WTC11 (cell line): ENCODE measurements at regions not wholly inside any gene's neighbourhood (a gene's known extent, or its start where the extent isn't known, plus 50 kb on each side); places are given as distances from the start of the nearest gene placed in this dataset.

Experiments
- ATAC-seq: fragments of 200-7000 bp; cut with Tn5 transposase; 2 replicates; pipeline ENCODE4 v1.10.0; 2021; ENCODE audit warnings: mild to moderate bottlenecking, moderate library complexity
- CTCF ChIA-PET: fragments of 300-600 bp; sonication (Branson Sonifier 250); formaldehyde crosslinking; loops from one replicate; lab custom pipeline; 2021; ENCODE audit warnings: antibody characterized with exemption; lab: Charles Lee
- POLR2A ChIA-PET: fragments of 350-600 bp; sonication (Branson Sonifier 250); formaldehyde crosslinking; loops from one replicate; lab custom pipeline; 2021; ENCODE audit warnings: antibody characterized with exemption; lab: Charles Lee
- DNase-seq: peaks from one replicate; pipeline ENCODE4 v3.0.0; 2021; ENCODE audit warnings: low spot score
- H3K27ac Mint-ChIP-seq: 2 replicates; pipeline ENCODE4 v1.8.0; 2021; ENCODE audit warnings: mixed read lengths
- H3K27me3 Mint-ChIP-seq: 2 replicates; pipeline ENCODE4 v1.8.0; 2021; ENCODE audit warnings: low read depth, mild to moderate bottlenecking, moderate library complexity, mixed read lengths
- H3K36me3 Mint-ChIP-seq: 2 replicates; pipeline ENCODE4 v1.8.0; 2021; ENCODE audit warnings: mixed read lengths
- H3K4me1 Mint-ChIP-seq: 2 replicates; pipeline ENCODE4 v1.8.0; 2022; ENCODE audit warnings: mixed read lengths
- H3K4me3 Mint-ChIP-seq: 2 replicates; pipeline ENCODE4 v1.8.0; 2021; ENCODE audit warnings: mild to moderate bottlenecking, moderate library complexity, mixed read lengths
- H3K9me3 Mint-ChIP-seq: 2 replicates; pipeline ENCODE4 v1.8.0; 2021; ENCODE audit warnings: mixed read lengths
- CBFB ChIP-seq: sonication (generic); formaldehyde crosslinking; IDR thresholded peaks from 2 replicates; pipeline ENCODE4 v1.8.1; 2022; ENCODE audit warnings: mild to moderate bottlenecking, low read depth, missing genetic modification reagents
- ELF4 ChIP-seq: sonication (generic); formaldehyde crosslinking; IDR thresholded peaks from 2 replicates; pipeline ENCODE4 v1.8.1; 2022; ENCODE audit warnings: low read depth, mild to moderate bottlenecking, moderate library complexity, missing genetic modification reagents
- FOXJ3 ChIP-seq: sonication (generic); formaldehyde crosslinking; IDR thresholded peaks from 2 replicates; pipeline ENCODE4 v1.9.0; 2021; ENCODE audit warnings: missing genetic modification reagents, mild to moderate bottlenecking, borderline replicate concordance
- FOXP1 ChIP-seq: sonication (generic); formaldehyde crosslinking; IDR thresholded peaks from 2 replicates; pipeline ENCODE4 v1.8.0; 2022; ENCODE audit warnings: missing genetic modification reagents, mild to moderate bottlenecking, moderate library complexity, borderline replicate concordance
- NR3C1 ChIP-seq: sonication (generic); formaldehyde crosslinking; conservative IDR thresholded peaks from 2 replicates; pipeline ENCODE4 v1.8.1; 2023; ENCODE audit warnings: low read depth, mild to moderate bottlenecking, missing genetic modification reagents
- OVOL2 ChIP-seq: fragments of 250-450 bp; sonication (Bioruptor Pico); IDR thresholded peaks from 2 replicates; pipeline ENCODE4 v1.9.0; 2021; ENCODE audit warnings: mild to moderate bottlenecking, borderline replicate concordance
- SMAD3 ChIP-seq: sonication (generic); formaldehyde crosslinking; IDR thresholded peaks from 2 replicates; pipeline ENCODE4 v1.8.0; 2022; ENCODE audit warnings: missing genetic modification reagents, mild to moderate bottlenecking, borderline replicate concordance
- TEAD4 ChIP-seq: sonication (generic); formaldehyde crosslinking; IDR thresholded peaks from 2 replicates; pipeline ENCODE4 v1.8.0; 2022; ENCODE audit warnings: mild to moderate bottlenecking, missing genetic modification reagents
- ZNF317 ChIP-seq: sonication (generic); formaldehyde crosslinking; IDR thresholded peaks from 2 replicates; pipeline ENCODE4 v1.8.1; 2023; ENCODE audit warnings: low read depth, mild to moderate bottlenecking, moderate library complexity, missing genetic modification reagents, borderline replicate concordance
- ZNF423 ChIP-seq: fragments of 250-450 bp; sonication (Bioruptor Pico); IDR thresholded peaks from 2 replicates; pipeline ENCODE4 v2.1.2; 2022; ENCODE audit warnings: mild to moderate bottlenecking, moderate library complexity
- ZNF671 ChIP-seq: fragments of 250-450 bp; sonication (Bioruptor Pico); IDR thresholded peaks from 2 replicates; pipeline ENCODE4 v1.8.0; 2021; ENCODE audit warnings: mild to moderate bottlenecking
- TF ChIP-seq, protein P1 (sequence below): sonication (generic); formaldehyde crosslinking; IDR thresholded peaks from 2 replicates; pipeline ENCODE4 v1.8.0; 2022; ENCODE audit warnings: mild to moderate bottlenecking, missing genetic modification reagents
- TF ChIP-seq, protein P2 (sequence below): sonication (generic); formaldehyde crosslinking; IDR thresholded peaks from 2 replicates; pipeline ENCODE4 v1.8.1; 2023; ENCODE audit warnings: mild to moderate bottlenecking, missing genetic modification reagents, moderate library complexity
- TF ChIP-seq, protein P3 (sequence below): sonication (generic); formaldehyde crosslinking; IDR thresholded peaks from 2 replicates; pipeline ENCODE4 v1.8.1; 2023; ENCODE audit warnings: mild to moderate bottlenecking, missing genetic modification reagents
- TF ChIP-seq, protein P4 (sequence below): sonication (generic); formaldehyde crosslinking; IDR thresholded peaks from 2 replicates; pipeline ENCODE4 v1.8.1; 2023; ENCODE audit warnings: mild to moderate bottlenecking, missing genetic modification reagents, moderate library complexity
- TF ChIP-seq, protein P5 (sequence below): sonication (generic); formaldehyde crosslinking; IDR thresholded peaks from 2 replicates; pipeline ENCODE4 v1.8.1; 2023; ENCODE audit warnings: mild to moderate bottlenecking, missing genetic modification reagents
- TF ChIP-seq, protein P6 (sequence below): sonication (generic); formaldehyde crosslinking; IDR thresholded peaks from 2 replicates; pipeline ENCODE4 v1.8.0; 2022; ENCODE audit warnings: mild to moderate bottlenecking, missing genetic modification reagents
- TF ChIP-seq, protein P7 (sequence below): sonication (generic); formaldehyde crosslinking; IDR thresholded peaks from 2 replicates; pipeline ENCODE4 v1.8.1; 2022; ENCODE audit warnings: low read depth, missing genetic modification reagents, borderline replicate concordance
- TF ChIP-seq, protein P8 (sequence below): sonication (generic); formaldehyde crosslinking; IDR thresholded peaks from 2 replicates; pipeline ENCODE4 v1.8.1; 2022; ENCODE audit warnings: mild to moderate bottlenecking, missing genetic modification reagents, moderate library complexity, borderline replicate concordance
- TF ChIP-seq, protein P9 (sequence below): sonication (generic); formaldehyde crosslinking; IDR thresholded peaks from 2 replicates; pipeline ENCODE4 v1.8.1; 2022; ENCODE audit warnings: low read depth, mild to moderate bottlenecking, moderate library complexity, missing genetic modification reagents, borderline replicate concordance
- TF ChIP-seq, protein P10 (sequence below): fragments of 250-450 bp; sonication (Bioruptor Pico); IDR thresholded peaks from 2 replicates; pipeline ENCODE4 v2.1.2; 2022; ENCODE audit warnings: mild to moderate bottlenecking, moderate library complexity

DNA sequence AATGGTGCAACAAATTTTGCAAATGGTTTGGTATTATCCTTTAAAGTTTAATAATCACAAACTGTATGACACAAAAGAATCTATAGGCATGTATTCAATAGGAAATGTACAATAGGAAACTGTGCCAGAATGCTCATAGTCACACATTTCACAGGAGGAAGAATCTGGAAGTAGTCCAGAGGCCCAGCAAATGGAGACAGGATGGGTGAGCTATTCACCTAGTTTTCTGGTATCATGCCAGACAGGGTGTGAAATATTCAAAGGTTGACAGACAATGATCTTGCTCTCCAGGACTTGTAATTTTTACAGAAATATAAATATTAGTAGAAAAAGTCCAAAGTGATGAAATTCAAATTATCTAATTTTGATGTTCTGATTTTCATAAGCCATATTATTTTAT lies 520.1 kb upstream of the IMPG1 start:
- H3K4me3 Mint-ChIP-seq: no peak overlapping the region

DNA sequence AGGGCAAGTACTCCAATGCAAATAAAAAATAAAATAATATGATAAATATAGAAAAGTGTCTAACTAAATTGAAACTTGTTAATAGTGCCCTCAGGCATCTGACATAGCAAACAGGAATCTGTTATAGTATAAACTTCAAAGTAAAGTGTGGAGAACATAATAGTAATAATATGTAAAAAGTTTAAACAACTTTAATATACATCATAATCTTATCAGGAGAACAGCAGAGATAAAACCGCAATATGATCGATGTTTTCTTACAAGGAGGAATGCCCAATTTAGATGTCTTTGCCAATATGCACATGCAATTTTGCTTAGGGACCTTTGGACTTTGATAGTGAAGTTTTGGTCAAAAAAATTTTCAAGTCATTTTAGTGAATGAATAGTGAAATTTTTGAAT lies 514.8 kb upstream of the IMPG1 start:
- H3K4me3 Mint-ChIP-seq: no peak overlapping the region
- TF ChIP-seq FOXJ3 (CRISPR knock-in tag) (no peak), ELF4 (CRISPR knock-in tag) (no peak), TEAD4 (CRISPR knock-in tag) (no peak)
- TF ChIP-seq, protein P1, sequence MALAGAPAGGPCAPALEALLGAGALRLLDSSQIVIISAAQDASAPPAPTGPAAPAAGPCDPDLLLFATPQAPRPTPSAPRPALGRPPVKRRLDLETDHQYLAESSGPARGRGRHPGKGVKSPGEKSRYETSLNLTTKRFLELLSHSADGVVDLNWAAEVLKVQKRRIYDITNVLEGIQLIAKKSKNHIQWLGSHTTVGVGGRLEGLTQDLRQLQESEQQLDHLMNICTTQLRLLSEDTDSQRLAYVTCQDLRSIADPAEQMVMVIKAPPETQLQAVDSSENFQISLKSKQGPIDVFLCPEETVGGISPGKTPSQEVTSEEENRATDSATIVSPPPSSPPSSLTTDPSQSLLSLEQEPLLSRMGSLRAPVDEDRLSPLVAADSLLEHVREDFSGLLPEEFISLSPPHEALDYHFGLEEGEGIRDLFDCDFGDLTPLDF (CRISPR knock-in tag): no peak
- TF ChIP-seq, protein P2, sequence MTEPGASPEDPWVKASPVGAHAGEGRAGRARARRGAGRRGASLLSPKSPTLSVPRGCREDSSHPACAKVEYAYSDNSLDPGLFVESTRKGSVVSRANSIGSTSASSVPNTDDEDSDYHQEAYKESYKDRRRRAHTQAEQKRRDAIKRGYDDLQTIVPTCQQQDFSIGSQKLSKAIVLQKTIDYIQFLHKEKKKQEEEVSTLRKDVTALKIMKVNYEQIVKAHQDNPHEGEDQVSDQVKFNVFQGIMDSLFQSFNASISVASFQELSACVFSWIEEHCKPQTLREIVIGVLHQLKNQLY: no peak
- TF ChIP-seq, protein P3, sequence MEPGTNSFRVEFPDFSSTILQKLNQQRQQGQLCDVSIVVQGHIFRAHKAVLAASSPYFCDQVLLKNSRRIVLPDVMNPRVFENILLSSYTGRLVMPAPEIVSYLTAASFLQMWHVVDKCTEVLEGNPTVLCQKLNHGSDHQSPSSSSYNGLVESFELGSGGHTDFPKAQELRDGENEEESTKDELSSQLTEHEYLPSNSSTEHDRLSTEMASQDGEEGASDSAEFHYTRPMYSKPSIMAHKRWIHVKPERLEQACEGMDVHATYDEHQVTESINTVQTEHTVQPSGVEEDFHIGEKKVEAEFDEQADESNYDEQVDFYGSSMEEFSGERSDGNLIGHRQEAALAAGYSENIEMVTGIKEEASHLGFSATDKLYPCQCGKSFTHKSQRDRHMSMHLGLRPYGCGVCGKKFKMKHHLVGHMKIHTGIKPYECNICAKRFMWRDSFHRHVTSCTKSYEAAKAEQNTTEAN (CRISPR knock-in tag): no peak

More for the DNA sequence above, 520.1 kb upstream of the IMPG1 start:
- ATAC-seq (no peak), DNase-seq (no peak)
- CTCF ChIA-PET: interaction anchor here (0.5 kb wide), 1 partner anchor 48 kb away, joined by 5 read pairs; no protein-coding TSS in a partner anchor
- Mint-ChIP-seq H3K4me1 (peaks cover 6% of the 10 kb centered on the region), H3K36me3 (peaks cover 69% of the 10 kb centered on the region), H3K27me3 (peaks cover 6% of the 10 kb centered on the region), H3K9me3 (peaks cover 59% of the 10 kb centered on the region), H3K27ac (no peak overlapping the region)
- POLR2A ChIA-PET: no interaction called here
- TF ChIP-seq, protein P4, sequence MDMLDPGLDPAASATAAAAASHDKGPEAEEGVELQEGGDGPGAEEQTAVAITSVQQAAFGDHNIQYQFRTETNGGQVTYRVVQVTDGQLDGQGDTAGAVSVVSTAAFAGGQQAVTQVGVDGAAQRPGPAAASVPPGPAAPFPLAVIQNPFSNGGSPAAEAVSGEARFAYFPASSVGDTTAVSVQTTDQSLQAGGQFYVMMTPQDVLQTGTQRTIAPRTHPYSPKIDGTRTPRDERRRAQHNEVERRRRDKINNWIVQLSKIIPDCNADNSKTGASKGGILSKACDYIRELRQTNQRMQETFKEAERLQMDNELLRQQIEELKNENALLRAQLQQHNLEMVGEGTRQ (CRISPR knock-in tag): no peak
- TF ChIP-seq, protein P5, sequence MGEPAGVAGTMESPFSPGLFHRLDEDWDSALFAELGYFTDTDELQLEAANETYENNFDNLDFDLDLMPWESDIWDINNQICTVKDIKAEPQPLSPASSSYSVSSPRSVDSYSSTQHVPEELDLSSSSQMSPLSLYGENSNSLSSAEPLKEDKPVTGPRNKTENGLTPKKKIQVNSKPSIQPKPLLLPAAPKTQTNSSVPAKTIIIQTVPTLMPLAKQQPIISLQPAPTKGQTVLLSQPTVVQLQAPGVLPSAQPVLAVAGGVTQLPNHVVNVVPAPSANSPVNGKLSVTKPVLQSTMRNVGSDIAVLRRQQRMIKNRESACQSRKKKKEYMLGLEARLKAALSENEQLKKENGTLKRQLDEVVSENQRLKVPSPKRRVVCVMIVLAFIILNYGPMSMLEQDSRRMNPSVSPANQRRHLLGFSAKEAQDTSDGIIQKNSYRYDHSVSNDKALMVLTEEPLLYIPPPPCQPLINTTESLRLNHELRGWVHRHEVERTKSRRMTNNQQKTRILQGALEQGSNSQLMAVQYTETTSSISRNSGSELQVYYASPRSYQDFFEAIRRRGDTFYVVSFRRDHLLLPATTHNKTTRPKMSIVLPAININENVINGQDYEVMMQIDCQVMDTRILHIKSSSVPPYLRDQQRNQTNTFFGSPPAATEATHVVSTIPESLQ: no peak
- no peak for TF ChIP-seq ZNF423 (CRISPR knock-in tag)
- no peak for TF ChIP-seq ZNF317 (CRISPR knock-in tag)
- no peak for TF ChIP-seq FOXP1 (CRISPR knock-in tag)
- TF ChIP-seq OVOL2: no peak
- TF ChIP-seq NR3C1 (CRISPR knock-in tag): no peak
- no peak for TF ChIP-seq CBFB (CRISPR knock-in tag)
- TF ChIP-seq, protein P1 (CRISPR knock-in tag): no peak
- TF ChIP-seq, protein P6, sequence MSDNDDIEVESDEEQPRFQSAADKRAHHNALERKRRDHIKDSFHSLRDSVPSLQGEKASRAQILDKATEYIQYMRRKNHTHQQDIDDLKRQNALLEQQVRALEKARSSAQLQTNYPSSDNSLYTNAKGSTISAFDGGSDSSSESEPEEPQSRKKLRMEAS (CRISPR knock-in tag): no peak
- TF ChIP-seq, protein P7, sequence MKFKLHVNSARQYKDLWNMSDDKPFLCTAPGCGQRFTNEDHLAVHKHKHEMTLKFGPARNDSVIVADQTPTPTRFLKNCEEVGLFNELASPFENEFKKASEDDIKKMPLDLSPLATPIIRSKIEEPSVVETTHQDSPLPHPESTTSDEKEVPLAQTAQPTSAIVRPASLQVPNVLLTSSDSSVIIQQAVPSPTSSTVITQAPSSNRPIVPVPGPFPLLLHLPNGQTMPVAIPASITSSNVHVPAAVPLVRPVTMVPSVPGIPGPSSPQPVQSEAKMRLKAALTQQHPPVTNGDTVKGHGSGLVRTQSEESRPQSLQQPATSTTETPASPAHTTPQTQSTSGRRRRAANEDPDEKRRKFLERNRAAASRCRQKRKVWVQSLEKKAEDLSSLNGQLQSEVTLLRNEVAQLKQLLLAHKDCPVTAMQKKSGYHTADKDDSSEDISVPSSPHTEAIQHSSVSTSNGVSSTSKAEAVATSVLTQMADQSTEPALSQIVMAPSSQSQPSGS (CRISPR knock-in tag): no peak
- TF ChIP-seq ZNF671 (CRISPR knock-in tag): no peak
- TF ChIP-seq SMAD3 (CRISPR knock-in tag): no peak
- TF ChIP-seq, protein P8, sequence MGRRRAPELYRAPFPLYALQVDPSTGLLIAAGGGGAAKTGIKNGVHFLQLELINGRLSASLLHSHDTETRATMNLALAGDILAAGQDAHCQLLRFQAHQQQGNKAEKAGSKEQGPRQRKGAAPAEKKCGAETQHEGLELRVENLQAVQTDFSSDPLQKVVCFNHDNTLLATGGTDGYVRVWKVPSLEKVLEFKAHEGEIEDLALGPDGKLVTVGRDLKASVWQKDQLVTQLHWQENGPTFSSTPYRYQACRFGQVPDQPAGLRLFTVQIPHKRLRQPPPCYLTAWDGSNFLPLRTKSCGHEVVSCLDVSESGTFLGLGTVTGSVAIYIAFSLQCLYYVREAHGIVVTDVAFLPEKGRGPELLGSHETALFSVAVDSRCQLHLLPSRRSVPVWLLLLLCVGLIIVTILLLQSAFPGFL (CRISPR knock-in tag): no peak
- TF ChIP-seq, protein P9, sequence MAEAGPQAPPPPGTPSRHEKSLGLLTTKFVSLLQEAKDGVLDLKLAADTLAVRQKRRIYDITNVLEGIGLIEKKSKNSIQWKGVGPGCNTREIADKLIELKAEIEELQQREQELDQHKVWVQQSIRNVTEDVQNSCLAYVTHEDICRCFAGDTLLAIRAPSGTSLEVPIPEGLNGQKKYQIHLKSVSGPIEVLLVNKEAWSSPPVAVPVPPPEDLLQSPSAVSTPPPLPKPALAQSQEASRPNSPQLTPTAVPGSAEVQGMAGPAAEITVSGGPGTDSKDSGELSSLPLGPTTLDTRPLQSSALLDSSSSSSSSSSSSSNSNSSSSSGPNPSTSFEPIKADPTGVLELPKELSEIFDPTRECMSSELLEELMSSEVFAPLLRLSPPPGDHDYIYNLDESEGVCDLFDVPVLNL (CRISPR knock-in tag): no peak
- TF ChIP-seq, protein P10, sequence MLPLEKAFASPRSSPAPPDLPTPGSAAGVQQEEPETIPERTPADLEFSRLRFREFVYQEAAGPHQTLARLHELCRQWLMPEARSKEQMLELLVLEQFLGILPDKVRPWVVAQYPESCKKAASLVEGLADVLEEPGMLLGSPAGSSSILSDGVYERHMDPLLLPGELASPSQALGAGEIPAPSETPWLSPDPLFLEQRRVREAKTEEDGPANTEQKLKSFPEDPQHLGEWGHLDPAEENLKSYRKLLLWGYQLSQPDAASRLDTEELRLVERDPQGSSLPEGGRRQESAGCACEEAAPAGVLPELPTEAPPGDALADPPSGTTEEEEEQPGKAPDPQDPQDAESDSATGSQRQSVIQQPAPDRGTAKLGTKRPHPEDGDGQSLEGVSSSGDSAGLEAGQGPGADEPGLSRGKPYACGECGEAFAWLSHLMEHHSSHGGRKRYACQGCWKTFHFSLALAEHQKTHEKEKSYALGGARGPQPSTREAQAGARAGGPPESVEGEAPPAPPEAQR (CRISPR knock-in tag): no peak

More for the DNA sequence above, 514.8 kb upstream of the IMPG1 start:
- ATAC-seq (no peak), DNase-seq (no peak)
- H3K9me3 Mint-ChIP-seq: peaks cover 16% of the 10 kb centered on the region
- no peak overlapping the region for H3K27ac Mint-ChIP-seq
- peaks cover 21% of the 10 kb centered on the region for H3K36me3 Mint-ChIP-seq
- ChIA-PET POLR2A (no interaction called here), CTCF (no interaction called here)
- H3K4me1 Mint-ChIP-seq: peaks cover 19% of the 10 kb centered on the region
- no peaks in the 10 kb centered on the region; the same call in 1 of the 2 replicates for H3K27me3 Mint-ChIP-seq
